OCI-LY7 (cell line): ENCODE measurements at regions not wholly inside any gene's neighbourhood (a gene's known extent, or its start where the extent isn't known, plus 50 kb on each side); places are given as distances from the start of the nearest gene placed in this dataset.

ENCODE experiments used
- BruUV-seq: library from RNA; stranded (reverse); fragments of 400-500 nt; replicated peaks from 2 replicates; lab custom pipeline; 2021; lab: Mats Ljungman, UMichigan
- CTCF ChIA-PET: fragments of 300-600 bp; sonication (Branson Sonifier 250); formaldehyde crosslinking; loops from one replicate; lab custom pipeline; 2022; ENCODE audit warnings: antibody characterized with exemption; ENCODE audit not compliant: unreplicated experiment; lab: Charles Lee
- POLR2A ChIA-PET: fragments of 300-600 bp; sonication (Branson Sonifier 250); formaldehyde crosslinking; loops from one replicate; lab custom pipeline; 2022; ENCODE audit warnings: antibody characterized with exemption; lab: Charles Lee
- DNase-seq: peaks from one replicate; pipeline ENCODE4 v3.0.0-alpha.2; 2015; ENCODE audit warnings: low spot score
- H2AFZ ChIP-seq: fragments of 200-600 bp; sonication (generic), shearing (Covaris generic); 2 replicates; pipeline ENCODE4 v1.6.1; 2014; ENCODE audit warnings: mild to moderate bottlenecking, antibody characterized with exemption, low read length, moderate library complexity
- H3K27ac ChIP-seq: fragments of 200-600 bp; sonication (generic); 2 replicates; pipeline ENCODE4 v1.5.1; 2014; ENCODE audit warnings: mixed run types, low read depth, mild to moderate bottlenecking, moderate library complexity, low read length, inconsistent platforms; ENCODE audit not compliant: poor library complexity, severe bottlenecking
- H3K36me3 ChIP-seq: fragments of 200-600 bp; sonication (generic); 2 replicates; pipeline ENCODE4 v1.6.1; 2014; ENCODE audit warnings: mild to moderate bottlenecking, antibody characterized with exemption, low read length, moderate library complexity, mixed read lengths; ENCODE audit not compliant: insufficient read depth
- H3K4me1 ChIP-seq: fragments of 200-600 bp; sonication (generic); 2 replicates; pipeline ENCODE4 v1.5.1; 2014; ENCODE audit warnings: mild to moderate bottlenecking, low read length; ENCODE audit not compliant: insufficient read depth, poor library complexity, severe bottlenecking
- H3K4me2 ChIP-seq: fragments of 200-600 bp; sonication (generic); 2 replicates; pipeline ENCODE4 v1.6.1; 2014; ENCODE audit warnings: mild to moderate bottlenecking, low read length
- H3K4me3 ChIP-seq: fragments of 200-600 bp; sonication (generic); 2 replicates; pipeline ENCODE4 v1.5.1; 2014; ENCODE audit warnings: mild to moderate bottlenecking, low read depth, low read length; ENCODE audit not compliant: poor library complexity, severe bottlenecking
- H3K79me2 ChIP-seq: fragments of 200-600 bp; sonication (generic); 2 replicates; pipeline ENCODE4 v1.6.1; 2016; ENCODE audit warnings: low read depth, mild to moderate bottlenecking, low read length, moderate library complexity, mixed read lengths; ENCODE audit not compliant: insufficient read depth
- H3K9me2 ChIP-seq: fragments of 200-600 bp; sonication (generic); 2 replicates; pipeline ENCODE4 v1.6.1; 2016; ENCODE audit warnings: mild to moderate bottlenecking, low read length, mixed read lengths; ENCODE audit not compliant: insufficient read depth
- H3K9me3 ChIP-seq: fragments of 200-600 bp; sonication (generic); 2 replicates; pipeline ENCODE4 v1.6.1; 2014; ENCODE audit warnings: mild to moderate bottlenecking, mixed run types, low read length, mixed read lengths
- H4K20me1 ChIP-seq: fragments of 200-600 bp; sonication (generic); 2 replicates; pipeline ENCODE4 v1.6.1; 2014; ENCODE audit warnings: mild to moderate bottlenecking, antibody characterized with exemption, low read length, moderate library complexity, mixed read lengths; ENCODE audit not compliant: insufficient read depth
- CTCF ChIP-seq: fragments of 200-600 bp; sonication (generic); conservative IDR thresholded peaks from 2 replicates; pipeline ENCODE4 v1.5.1; 2014; ENCODE audit warnings: mild to moderate bottlenecking, antibody characterized with exemption, low read length, moderate library complexity, mixed read lengths
- EZH2phosphoT487 ChIP-seq: fragments of 200-600 bp; sonication (generic); IDR thresholded peaks from 2 replicates; pipeline ENCODE4 v1.6.1; 2018; ENCODE audit warnings: low read depth, borderline replicate concordance, mild to moderate bottlenecking, mixed run types, antibody characterized with exemption, low read length, moderate library complexity, mixed read lengths
- intact Hi-C: fragments of 100-400 bp; cut with micrococcal nuclease; formaldehyde crosslinking; loops from one replicate; pipeline ENCODE4 v1.10.0; 2022; ENCODE audit not compliant: unreplicated experiment

GRCh38 chr19:27676334-27676733, 1536.6 kb downstream of the UQCRFS1 start:
- Histone ChIP-seq H3K36me3 (no peaks in the 10 kb centered on the region), H3K4me1 (no peaks in the 10 kb centered on the region)
- intact Hi-C loops: no loop called here

GRCh38 chr19:27675771-27676170, 1537.2 kb downstream of the UQCRFS1 start:
- Histone ChIP-seq H3K36me3 (no peaks in the 10 kb centered on the region), H3K4me3 (no peak overlapping the region), H3K4me2 (no peak overlapping the region), H3K27ac (no peak overlapping the region), H4K20me1 (no peaks in the 10 kb centered on the region), H3K4me1 (no peaks in the 10 kb centered on the region), H3K9me3 (0 out of 2 replicates have a peak, but pooled peaks cover 4% of the 10 kb centered on the region), H2AFZ (no peak overlapping the region), H3K79me2 (no peaks in the 10 kb centered on the region), H3K9me2 (no peaks in the 10 kb centered on the region)
- DNase-seq: no peak
- TF ChIP-seq EZH2phosphoT487: no peak
- no peak for TF ChIP-seq CTCF
- CTCF ChIA-PET: no interaction called here
- POLR2A ChIA-PET: no interaction called here
- no TSS peak for BruUV-seq
- intact Hi-C loops: no loop called here

More at GRCh38 chr19:27676334-27676733, 1536.6 kb downstream of the UQCRFS1 start:
- Histone ChIP-seq H3K9me2 (no peaks in the 10 kb centered on the region), H3K4me2 (no peak overlapping the region), H3K4me3 (no peak overlapping the region), H4K20me1 (no peaks in the 10 kb centered on the region), H3K27ac (no peak overlapping the region), H3K79me2 (no peaks in the 10 kb centered on the region), H3K9me3 (0 out of 2 replicates have a peak, but pooled peaks cover 4% of the 10 kb centered on the region), H2AFZ (no peak overlapping the region)
- no peak for DNase-seq
- POLR2A ChIA-PET: no interaction called here
- TF ChIP-seq CTCF (no peak), EZH2phosphoT487 (no peak)
- CTCF ChIA-PET: no interaction called here
- BruUV-seq: no TSS peak

- BruUV-seq: no TSS peak
Observed at GRCh38 chr19:27674701-27675100, 1538.2 kb downstream of the UQCRFS1 start.

More at GRCh38 chr19:27674701-27675100, 1538.2 kb downstream of the UQCRFS1 start:
- H3K79me2 ChIP-seq: no peaks in the 10 kb centered on the region
- intact Hi-C loops: no loop called here
- H3K4me2 ChIP-seq: no peak overlapping the region
- ChIA-PET CTCF (no interaction called here), POLR2A (no interaction called here)
- no peaks in the 10 kb centered on the region for H3K36me3 ChIP-seq
- no peak for TF ChIP-seq CTCF
- TF ChIP-seq EZH2phosphoT487: no peak
- H3K9me3 ChIP-seq: 0 out of 2 replicates have a peak, but pooled peaks cover 7% of the 10 kb centered on the region
- no peak overlapping the region for H3K4me3 ChIP-seq
- no peak overlapping the region for H2AFZ ChIP-seq
- H3K4me1 ChIP-seq: no peaks in the 10 kb centered on the region
- no peak for DNase-seq
- no peaks in the 10 kb centered on the region for H3K9me2 ChIP-seq
- H3K27ac ChIP-seq: no peak overlapping the region
- H4K20me1 ChIP-seq: no peaks in the 10 kb centered on the region
